ENCODE measurements at regions not wholly inside any gene's neighbourhood (a gene's known extent, or its start where the extent isn't known, plus 50 kb on each side); places are given as distances from the start of the nearest gene placed in this dataset.

GRCh38 chr4:138487230-138487629 lies 245.1 kb upstream of the SLC7A11 start:
- no peak for TF ChIP-seq CTCF (IDR thresholded peaks at IDR 0.05)
- TF ChIP-seq POLR2A (IDR thresholded peaks at IDR 0.05): no peak

Data from lower leg skin (tissue), 3 donors.